HEK293T (cell line): ENCODE measurements at regions not wholly inside any gene's neighbourhood (a gene's known extent, or its start where the extent isn't known, plus 50 kb on each side); places are given as distances from the start of the nearest gene placed in this dataset.

Experiments used
- CTCF ChIA-PET: fragments of 350-600 bp; formaldehyde crosslinking; extraction: SDS; loops from one replicate; lab custom pipeline; 2021; ENCODE audit warnings: antibody characterized with exemption, inconsistent platforms; lab: Yijun Ruan, JAX
- POLR2A ChIA-PET: fragments of 350-600 bp; formaldehyde crosslinking; extraction: SDS; loops from one replicate; lab custom pipeline; 2020; ENCODE audit warnings: antibody characterized with exemption, inconsistent platforms; lab: Yijun Ruan, JAX
- DNase-seq: peaks from one replicate; pipeline ENCODE4 v3.0.0; 2012; ENCODE audit warnings: mixed read lengths; ENCODE audit errors: extremely low spot score
- ARNT ChIP-seq: fragments of 450-650 bp; IDR thresholded peaks from 2 replicates; pipeline ENCODE4 v1.6.1; 2017; ENCODE audit warnings: mild to moderate bottlenecking
- BHLHE40 ChIP-seq: fragments of 450-650 bp; IDR thresholded peaks from 2 replicates; pipeline ENCODE4 v1.6.1; 2016; ENCODE audit warnings: mild to moderate bottlenecking, moderate library complexity, borderline replicate concordance
- CTBP1 ChIP-seq: fragments of 450-650 bp; IDR thresholded peaks from 2 replicates; pipeline ENCODE4 v1.6.1; 2016; ENCODE audit warnings: borderline replicate concordance
- ELF4 ChIP-seq: fragments of 450-650 bp; IDR thresholded peaks from 2 replicates; pipeline ENCODE4 v1.6.1; 2017; ENCODE audit warnings: antibody characterized with exemption
- FOXA1 ChIP-seq: fragments of 450-650 bp; IDR thresholded peaks from 2 replicates; pipeline ENCODE4 v1.6.1; 2016; ENCODE audit warnings: mild to moderate bottlenecking
- FOXK2 ChIP-seq: fragments of 450-650 bp; IDR thresholded peaks from 2 replicates; pipeline ENCODE4 v1.6.1; 2016; ENCODE audit warnings: mild to moderate bottlenecking
- FOXM1 ChIP-seq: fragments of 450-650 bp; IDR thresholded peaks from 2 replicates; pipeline ENCODE4 v1.6.1; 2017; ENCODE audit warnings: mild to moderate bottlenecking, borderline replicate concordance
- HDGF ChIP-seq: fragments of 450-650 bp; IDR thresholded peaks from 2 replicates; pipeline ENCODE4 v1.6.1; 2017; ENCODE audit warnings: antibody characterized with exemption, borderline replicate concordance
- L3MBTL2 ChIP-seq: fragments of 450-650 bp; conservative IDR thresholded peaks from 2 replicates; pipeline ENCODE4 v1.6.1; 2016; ENCODE audit warnings: mild to moderate bottlenecking
- LEF1 ChIP-seq: fragments of 450-650 bp; IDR thresholded peaks from 2 replicates; pipeline ENCODE4 v1.6.1; 2017; ENCODE audit warnings: mild to moderate bottlenecking, borderline replicate concordance
- NFRKB ChIP-seq: fragments of 450-650 bp; IDR thresholded peaks from 2 replicates; pipeline ENCODE4 v1.6.1; 2016; ENCODE audit warnings: mild to moderate bottlenecking, moderate library complexity
- SP1 ChIP-seq: fragments of 450-650 bp; IDR thresholded peaks from 2 replicates; pipeline ENCODE4 v1.6.1; 2017
- SUZ12 ChIP-seq: fragments of 450-650 bp; IDR thresholded peaks from 2 replicates; pipeline ENCODE4 v1.6.1; 2016; ENCODE audit warnings: mild to moderate bottlenecking
- TARDBP ChIP-seq: fragments of 450-650 bp; IDR thresholded peaks from 2 replicates; pipeline ENCODE4 v1.6.1; 2016
- ZNF384 ChIP-seq: fragments of 450-650 bp; IDR thresholded peaks from 2 replicates; pipeline ENCODE4 v1.6.1; 2016
- TF ChIP-seq, protein P1 (sequence below): fragments of 450-650 bp; IDR thresholded peaks from 2 replicates; pipeline ENCODE4 v1.6.1; 2016

DNA sequence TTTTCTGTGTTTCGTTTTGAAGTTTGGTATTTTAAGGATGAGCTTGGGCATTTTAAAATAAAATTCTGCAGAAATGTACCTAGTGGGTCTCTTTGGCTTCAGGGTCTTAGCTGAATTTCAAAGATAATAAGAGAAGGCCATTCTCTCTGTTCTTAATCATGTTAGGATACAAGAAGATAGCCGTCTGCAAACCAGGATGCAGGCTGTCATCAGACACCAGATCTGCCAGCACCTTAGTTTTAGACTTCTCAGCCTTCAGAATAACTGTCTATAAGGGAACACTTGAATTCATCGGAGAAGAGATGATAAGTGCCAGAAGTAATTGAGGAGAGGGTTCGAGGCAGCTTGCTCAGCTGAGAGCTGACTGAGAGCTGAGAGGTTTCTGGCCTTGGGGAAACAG is 202.1 kb downstream of the REEP3 start:
- no peak for DNase-seq
- TF ChIP-seq CTBP1 (no peak), SUZ12 (no peak), HDGF (no peak), FOXA1 (no peak), LEF1 (no peak), SP1 (no peak), TARDBP (no peak)
- ChIA-PET POLR2A (interaction anchor here (0.7 to 2.0 kb wide), 2 partner anchors 92 to 202 kb away, joined by 3 to 7 read pairs; partner anchors contain the start of gene REEP3), CTCF (interaction anchor here (1.0 kb wide), 1 partner anchor 94 kb away, joined by 3 read pairs; no protein-coding TSS in a partner anchor)

DNA sequence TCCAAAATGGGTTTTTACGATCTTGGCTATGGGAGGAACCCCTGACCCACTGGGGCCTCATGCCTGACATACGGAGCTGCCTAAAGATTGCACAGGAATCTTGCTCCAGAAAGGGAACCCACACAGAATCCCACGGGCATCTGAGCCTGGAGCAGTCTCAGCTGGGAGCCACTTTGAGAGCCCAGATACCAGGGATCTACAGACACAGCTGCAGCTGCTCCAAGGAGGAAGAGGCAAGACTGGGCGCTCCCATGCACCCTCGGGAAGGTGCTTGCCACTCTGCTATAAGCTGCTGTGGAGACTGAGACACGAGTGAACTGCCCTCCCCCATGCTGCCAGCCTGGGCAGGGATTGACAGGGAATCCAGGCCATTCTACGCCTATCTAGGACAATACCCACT is 202.5 kb downstream of the REEP3 start:
- DNase-seq = no peak
- POLR2A ChIA-PET = interaction anchor here (0.7 kb wide), 1 partner anchor 202 kb away, joined by 3 read pairs; the partner anchor contains the start of gene REEP3
- no peak for TF ChIP-seq FOXA1
- TF ChIP-seq NFRKB = no peak
- no peak for TF ChIP-seq SUZ12
- no peak for TF ChIP-seq CTBP1
- TF ChIP-seq, protein P1, sequence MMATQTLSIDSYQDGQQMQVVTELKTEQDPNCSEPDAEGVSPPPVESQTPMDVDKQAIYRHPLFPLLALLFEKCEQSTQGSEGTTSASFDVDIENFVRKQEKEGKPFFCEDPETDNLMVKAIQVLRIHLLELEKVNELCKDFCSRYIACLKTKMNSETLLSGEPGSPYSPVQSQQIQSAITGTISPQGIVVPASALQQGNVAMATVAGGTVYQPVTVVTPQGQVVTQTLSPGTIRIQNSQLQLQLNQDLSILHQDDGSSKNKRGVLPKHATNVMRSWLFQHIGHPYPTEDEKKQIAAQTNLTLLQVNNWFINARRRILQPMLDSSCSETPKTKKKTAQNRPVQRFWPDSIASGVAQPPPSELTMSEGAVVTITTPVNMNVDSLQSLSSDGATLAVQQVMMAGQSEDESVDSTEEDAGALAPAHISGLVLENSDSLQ = no peak
- no peak for TF ChIP-seq HDGF
- no peak for TF ChIP-seq ARNT
- TF ChIP-seq SP1 = no peak
- TF ChIP-seq FOXK2 = no peak
- TF ChIP-seq FOXM1 = no peak
- no peak for TF ChIP-seq ZNF384
- TF ChIP-seq BHLHE40 = no peak
- no peak for TF ChIP-seq TARDBP
- no peak for TF ChIP-seq L3MBTL2
- TF ChIP-seq LEF1 = no peak
- no peak for TF ChIP-seq ELF4
- CTCF ChIA-PET = interaction anchor here (1.0 kb wide), 1 partner anchor 95 kb away, joined by 3 read pairs; no protein-coding TSS in a partner anchor

DNA sequence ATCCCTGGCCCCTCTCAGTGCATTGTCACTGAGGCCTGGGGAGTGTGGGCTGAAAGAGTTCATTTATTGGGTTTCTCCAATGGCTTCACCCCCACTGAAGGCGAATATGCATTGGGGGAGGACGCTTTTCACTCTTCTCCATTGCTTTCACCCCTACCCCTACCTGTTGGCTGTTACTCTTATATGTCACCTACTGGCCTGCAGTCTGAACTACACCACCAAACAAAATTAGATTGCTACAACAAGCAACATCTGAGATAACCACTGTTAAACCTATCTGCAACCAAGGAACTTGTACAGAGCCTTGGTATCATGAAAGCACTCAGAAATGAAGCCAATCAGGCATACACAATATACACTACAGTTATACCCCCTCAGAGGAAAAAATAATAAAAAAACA is 203.7 kb downstream of the REEP3 start:
- POLR2A ChIA-PET = no interaction called here
- TF ChIP-seq SP1 = no peak
- no peak for TF ChIP-seq ELF4
- TF ChIP-seq ARNT = no peak
- TF ChIP-seq BHLHE40 = no peak
- TF ChIP-seq HDGF = no peak
- no peak for TF ChIP-seq FOXM1
- no peak for TF ChIP-seq L3MBTL2
- TF ChIP-seq CTBP1 = no peak
- TF ChIP-seq FOXK2 = no peak
- no peak for TF ChIP-seq FOXA1
- TF ChIP-seq LEF1 = no peak
- no peak for TF ChIP-seq SUZ12
- TF ChIP-seq TARDBP = no peak
- TF ChIP-seq NFRKB = no peak
- TF ChIP-seq, protein P1 = no peak
- TF ChIP-seq ZNF384 = no peak
- no peak for DNase-seq
- CTCF ChIA-PET = no interaction called here

DNA sequence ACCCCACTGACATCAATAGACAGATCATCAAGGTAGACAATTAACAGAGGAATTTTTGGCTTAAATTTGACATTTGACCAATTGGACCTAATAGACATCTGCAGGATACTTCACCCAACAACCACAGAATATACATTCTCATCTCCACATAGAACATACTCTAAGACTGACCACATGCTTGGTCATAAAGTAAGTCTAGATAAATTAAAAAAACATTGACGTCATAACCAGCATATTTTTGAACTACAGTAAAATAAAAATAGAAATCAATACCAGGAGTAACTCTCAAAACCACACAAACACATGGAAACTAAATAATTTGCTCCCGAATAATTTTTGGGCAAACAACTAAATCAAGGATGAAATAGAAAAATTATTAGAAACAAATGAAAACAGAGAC is 205.7 kb downstream of the REEP3 start:
- CTCF ChIA-PET = no interaction called here

DNA sequence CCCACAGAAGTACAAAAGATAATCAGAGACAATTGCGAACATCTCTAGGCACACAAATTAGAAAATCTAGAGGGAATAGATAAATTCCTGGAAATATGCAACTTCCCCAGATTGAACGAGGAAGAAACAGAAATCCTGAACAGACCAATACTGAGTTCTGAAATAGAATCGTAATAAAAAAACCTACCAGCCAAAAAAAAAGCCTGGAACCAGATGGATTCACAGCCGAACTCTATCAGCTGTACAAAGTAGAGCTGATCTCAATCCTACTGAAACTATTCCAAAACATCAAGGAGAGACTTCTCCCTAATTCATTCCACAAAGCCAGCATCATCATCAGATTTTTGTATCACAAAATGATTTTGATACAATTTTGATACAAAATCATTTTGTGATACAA is 206.4 kb downstream of the REEP3 start:
- POLR2A ChIA-PET = no interaction called here
- CTCF ChIA-PET = no interaction called here
- DNase-seq = no peak
- TF ChIP-seq CTBP1 (no peak), FOXM1 (no peak), L3MBTL2 (no peak), ELF4 (no peak), FOXK2 (no peak), ARNT (no peak), SP1 (no peak), LEF1 (no peak), BHLHE40 (no peak), FOXA1 (no peak), NFRKB (no peak), HDGF (no peak), ZNF384 (no peak), SUZ12 (no peak), TARDBP (no peak)
- TF ChIP-seq, protein P1 = no peak

More for the DNA sequence above, 205.7 kb downstream of the REEP3 start:
- DNase-seq = no peak
- TF ChIP-seq LEF1 = no peak
- POLR2A ChIA-PET = no interaction called here

DNA sequence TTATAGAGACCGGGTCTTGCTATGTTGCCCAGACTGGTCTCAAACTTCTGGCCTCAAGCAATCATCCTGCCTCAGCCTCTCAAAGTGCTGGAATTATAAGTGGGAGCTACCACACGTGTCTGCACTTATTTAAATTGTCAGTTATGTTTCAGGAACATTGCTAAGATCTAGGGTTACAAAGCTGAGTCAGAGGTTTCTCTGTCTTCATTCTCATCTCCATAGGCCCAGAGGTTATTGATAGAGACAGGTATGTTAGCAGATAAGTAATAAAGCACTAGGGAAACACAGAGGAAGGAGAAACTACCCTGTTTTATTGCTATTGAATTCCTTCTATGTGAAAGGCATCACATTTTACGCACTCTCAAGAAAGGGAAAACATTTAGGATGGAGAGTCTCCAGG is 214.1 kb downstream of the REEP3 start:
- TF ChIP-seq ZNF384 (no peak), SP1 (no peak), SUZ12 (no peak), FOXK2 (no peak)
- DNase-seq = no peak
- ChIA-PET CTCF (no interaction called here), POLR2A (no interaction called here)

DNA sequence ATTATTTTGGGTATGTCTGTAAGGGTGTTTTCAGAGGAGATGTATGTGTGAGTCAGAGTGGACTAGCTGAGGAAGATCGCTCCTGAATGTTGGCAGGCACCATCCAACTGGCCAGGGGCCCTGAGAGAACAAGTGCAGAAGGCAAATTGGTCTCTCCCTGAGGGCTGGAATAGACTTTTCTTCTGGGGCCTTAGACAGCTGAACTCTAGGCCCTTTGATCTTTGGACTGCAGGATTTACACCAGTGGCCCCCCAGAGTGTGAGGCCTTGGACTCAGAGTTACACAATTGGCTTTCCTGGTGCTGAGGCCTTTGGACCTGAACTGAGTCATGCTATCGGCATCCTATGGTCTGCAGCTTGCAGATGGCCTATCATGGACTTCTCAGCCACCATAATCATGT is 217.2 kb downstream of the REEP3 start:
- TF ChIP-seq LEF1 (no peak), FOXM1 (no peak), SUZ12 (no peak)
- TF ChIP-seq, protein P1 = no peak
- POLR2A ChIA-PET = no interaction called here
- CTCF ChIA-PET = no interaction called here
- DNase-seq = no peak
